T1000 (cell line): ENCODE measurements at regions not wholly inside any gene's neighbourhood (a gene's known extent, or its start where the extent isn't known, plus 50 kb on each side); places are given as distances from the start of the nearest gene placed in this dataset.

ENCODE experiments used
- DNase-seq: peaks from one replicate; lab custom pipeline; 2025; ENCODE audit warnings: mixed read lengths; lab: John Stamatoyannopoulos, UW

DNA sequence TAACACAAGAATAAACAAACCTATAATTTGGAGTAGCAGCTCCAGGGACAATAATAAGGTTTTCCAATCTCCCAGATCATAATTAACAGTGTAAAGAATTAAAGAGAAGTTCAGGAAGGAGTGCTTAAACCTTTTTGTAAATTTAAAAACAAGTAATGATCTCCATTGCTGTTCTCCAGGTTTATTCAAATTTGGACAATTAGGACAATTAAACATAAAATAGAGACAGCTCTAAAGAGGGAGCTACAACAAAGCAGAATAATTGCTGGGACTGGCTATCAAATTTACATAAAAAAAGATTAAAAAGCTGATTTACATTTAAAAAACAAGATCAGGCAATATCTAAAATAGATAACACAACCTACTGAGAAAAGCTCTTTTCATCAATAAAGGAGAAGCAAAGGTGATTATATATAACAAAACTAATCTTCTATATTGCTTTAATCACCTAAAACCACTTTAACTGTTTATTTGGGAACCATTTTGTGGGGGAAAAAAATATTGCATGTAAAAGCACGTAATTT, 80.1 kb upstream of the CREB1 start:
- DNase-seq, result no peak

DNA sequence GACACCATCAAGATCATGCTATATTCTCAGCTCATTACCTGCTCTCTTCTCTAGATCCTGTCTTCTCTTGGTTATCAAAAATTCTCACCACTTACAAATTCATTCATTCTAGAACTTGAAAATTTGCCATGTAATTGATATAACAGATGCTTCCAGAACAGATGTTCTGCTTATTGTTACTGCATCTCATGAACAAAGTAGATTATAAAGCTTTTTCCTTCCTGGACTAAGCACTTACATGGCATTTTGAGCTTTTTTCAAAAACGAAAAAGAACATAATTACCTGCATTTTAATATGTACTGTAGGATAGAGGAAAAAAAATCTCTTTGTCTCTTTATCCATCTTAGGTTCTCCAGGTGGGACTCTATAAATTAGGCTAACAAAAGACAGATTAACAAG, 79.6 kb upstream of the CREB1 start:
- DNase-seq, result no peak

DNA sequence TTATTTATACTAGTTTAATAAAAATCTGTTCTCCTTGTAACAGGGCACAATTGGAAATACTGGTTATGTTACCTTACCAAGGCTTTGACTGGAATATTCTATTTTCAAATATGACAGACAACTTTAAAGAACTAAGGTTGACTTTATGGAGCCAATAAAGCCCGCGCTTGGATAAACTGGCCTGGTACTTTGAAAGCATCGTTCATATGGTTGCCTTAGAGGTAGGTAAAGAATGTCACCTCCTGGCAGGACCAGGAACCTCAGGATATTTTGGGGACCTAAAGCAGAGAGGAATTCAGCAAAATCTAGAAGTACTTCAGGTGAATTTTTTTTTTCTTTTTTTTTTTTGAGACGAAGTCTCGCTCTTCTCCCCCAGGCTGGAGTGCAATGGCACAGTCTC, 71.2 kb upstream of the CREB1 start:
- no peak for DNase-seq

DNA sequence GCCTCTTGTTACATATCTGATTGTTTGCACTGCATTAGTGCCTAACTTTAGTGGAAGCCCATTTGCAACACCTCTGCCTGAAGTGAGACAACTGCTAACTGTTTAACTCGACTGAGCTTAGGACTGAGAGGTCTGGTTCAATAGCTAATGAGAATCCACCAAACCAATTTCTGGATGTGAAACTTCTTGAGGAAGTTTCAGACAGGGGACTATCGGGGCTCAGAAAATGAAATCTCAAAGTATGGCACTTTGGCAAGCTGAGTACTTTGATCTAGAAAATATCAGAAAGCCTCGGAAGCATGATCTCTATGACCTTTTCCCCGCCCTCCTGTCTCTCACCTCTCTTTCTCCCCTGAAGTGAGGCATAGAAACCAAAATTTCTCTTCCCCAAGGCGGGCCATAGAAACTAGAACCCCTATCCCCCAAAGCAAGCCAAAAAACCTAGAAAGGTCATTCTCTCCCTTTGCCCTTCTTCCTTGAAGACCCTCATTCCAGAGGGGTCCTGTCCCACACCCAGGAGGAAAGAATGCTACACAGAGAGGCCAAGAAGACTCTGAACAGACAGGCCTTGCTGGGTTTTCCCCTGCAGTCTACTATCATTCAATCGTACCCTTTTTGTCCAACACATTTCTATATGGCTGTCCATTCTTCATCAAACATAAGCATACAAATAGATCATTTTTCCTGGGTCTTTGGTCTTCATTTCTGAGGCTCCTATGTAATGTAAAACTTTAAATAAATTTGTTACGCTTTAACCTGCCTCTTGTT, 69.6 kb upstream of the CREB1 start:
- DNase-seq, result no peak

DNA sequence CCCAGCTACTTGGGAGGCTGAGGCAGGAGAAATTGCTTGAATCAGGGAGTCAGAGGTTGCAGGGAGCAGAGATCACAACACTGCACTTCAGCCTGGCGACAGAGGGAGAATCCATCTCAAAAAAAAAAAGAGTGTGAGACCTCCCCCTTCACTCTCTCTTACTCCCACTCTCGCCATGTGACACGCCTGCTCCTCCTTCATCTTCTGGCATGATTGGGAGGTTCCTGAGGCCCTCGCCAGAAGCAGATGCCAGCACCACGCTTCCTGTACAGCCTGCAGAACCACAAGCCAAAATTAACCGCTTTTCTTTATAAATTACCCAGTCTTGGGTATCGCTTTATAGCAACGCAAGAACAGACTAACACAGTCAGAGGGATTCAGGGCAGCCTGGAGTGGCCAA, 66.3 kb upstream of the CREB1 start:
- DNase-seq, result no peak

DNA sequence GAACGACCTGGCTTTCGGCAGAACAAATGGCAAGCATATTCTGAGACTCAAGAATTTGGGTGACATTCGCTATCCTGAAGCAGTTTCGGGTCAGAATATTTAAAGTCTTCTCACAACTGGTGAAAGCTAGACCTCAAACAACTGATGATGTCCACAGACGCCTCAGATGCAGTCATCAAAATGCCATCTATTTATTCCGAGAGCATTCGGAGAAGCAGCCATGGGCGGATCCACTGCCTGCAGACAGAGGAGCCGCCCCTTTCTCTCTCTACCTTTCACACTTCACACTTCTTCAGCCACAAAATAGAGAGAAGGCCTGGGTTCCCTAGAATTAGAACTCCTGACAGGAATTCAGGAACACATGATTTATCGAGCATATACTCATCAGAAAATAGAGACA, 65.8 kb upstream of the CREB1 start:
- no peak for DNase-seq

DNA sequence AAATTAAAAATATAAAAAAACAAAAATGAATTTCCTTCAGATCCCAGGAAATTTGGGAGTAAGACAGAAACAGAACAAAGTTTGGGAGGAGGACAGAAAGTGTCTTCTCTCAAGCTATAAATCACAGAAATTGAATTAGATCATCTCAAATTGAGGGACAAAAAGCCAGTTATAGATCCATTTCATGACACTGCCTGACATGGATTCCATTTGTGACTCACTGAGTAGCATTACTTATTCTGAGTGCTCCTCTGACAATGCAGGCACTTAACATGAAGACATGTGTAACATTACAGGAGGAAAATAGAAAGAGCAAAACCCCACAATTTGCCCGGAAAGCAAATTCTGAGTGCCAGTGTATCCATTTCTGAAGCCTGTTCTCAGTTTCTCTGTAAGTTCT, 63.9 kb upstream of the CREB1 start:
- no peak for DNase-seq

DNA sequence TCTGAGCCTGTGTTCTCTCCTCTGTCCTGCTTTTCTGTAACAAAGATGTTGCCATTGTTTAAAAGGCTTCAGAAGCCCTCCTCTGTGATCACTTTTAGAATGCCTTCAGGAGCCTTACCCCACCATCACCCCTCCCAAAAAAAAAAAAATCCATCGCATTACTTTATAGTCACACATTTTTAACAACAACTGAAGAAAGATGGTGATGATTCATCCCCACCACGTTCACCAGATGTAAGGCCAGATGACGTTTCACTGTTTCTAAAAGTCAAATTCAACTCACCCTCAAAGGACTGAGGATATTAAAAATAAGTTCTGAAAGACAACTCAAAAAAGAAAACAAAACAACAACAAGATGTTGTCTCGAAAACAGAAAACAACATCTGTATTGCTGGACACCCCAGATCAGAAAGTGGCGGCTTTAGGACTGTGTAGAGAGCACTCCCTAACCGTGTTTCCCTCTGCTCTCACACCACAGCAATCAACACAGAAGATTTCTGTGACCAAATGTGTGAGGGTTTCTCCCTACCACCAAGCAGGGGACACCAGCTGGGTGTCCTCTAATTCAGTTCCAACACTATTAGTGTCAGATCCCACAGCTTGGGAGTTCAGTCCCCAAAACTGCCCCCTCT, 61.9 kb upstream of the CREB1 start:
- no peak for DNase-seq

DNA sequence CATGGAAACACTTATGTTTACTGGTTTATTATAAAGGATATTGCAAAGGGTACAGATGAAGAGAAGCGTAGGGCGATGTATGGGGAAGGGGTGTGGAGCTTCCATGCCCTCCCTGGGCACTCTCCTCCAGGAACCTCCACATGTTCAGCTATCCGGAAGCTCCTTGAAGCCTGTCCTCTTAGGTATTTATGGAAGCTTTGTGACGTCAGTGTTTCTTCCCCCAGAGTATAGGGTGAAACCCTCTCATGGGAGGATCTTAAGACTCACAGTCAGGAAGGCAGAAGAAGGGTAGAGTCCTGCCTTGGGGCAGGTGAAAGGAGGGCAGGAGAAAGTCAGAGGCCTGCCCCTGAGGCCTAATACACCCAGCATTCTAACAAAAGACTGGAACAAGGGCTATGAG, 61.3 kb upstream of the CREB1 start:
- no peak for DNase-seq

DNA sequence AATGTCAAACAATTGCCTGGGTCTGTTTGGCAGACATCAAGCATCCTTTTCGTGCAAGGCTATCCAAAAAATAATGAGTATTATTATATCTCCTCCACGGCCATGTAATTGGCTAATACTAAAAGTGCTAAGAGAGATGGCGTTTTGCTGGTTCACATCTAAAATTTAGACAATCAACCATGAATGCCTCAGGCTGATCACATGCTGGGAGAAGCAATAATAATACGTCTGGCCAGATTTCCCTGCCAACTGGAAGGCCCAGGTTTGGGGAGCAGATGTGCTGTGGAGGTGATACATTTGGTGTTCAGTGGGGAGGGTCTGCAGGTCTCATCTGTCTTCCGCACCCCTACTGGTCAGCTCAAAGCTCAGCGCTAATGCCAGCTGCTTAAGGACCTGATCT, 60.3 kb upstream of the CREB1 start:
- DNase-seq, result no peak

DNA sequence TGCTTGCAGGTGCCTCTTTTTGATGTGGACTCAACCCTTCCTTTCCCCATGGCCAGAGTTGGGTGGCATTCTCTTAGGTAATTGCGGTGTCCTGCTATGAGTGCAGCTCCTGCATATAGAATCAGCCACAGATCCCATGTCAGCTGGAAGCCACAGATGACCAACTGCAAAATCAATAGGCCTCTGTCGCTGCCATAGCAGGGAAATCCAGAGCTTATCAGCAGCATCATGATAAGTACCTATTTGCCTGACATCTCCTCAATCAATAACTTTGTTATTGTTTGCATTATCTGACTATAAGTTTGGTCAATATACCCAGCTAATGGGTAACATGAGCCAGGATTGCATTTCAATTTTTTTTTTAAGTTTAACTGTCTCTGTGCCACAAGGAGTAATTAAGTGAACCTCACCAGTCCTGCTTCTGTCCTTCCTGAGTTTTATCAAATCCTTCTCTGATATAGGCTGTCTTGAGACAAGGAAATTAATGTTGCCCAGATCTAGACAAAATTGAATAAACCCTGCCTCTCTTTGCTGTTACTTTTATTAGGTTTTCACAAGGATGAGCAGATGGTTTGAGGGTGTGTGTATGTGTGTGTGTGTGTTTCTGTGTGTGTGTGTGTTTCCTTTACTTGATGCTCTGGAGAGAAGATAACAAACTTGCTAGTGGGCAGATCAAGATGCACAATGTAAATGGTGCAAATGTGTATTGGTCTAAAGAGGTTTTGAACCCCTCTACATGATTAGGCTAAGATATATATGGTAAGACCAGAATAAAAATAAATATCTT, 59.6 kb upstream of the CREB1 start:
- no peak for DNase-seq

DNA sequence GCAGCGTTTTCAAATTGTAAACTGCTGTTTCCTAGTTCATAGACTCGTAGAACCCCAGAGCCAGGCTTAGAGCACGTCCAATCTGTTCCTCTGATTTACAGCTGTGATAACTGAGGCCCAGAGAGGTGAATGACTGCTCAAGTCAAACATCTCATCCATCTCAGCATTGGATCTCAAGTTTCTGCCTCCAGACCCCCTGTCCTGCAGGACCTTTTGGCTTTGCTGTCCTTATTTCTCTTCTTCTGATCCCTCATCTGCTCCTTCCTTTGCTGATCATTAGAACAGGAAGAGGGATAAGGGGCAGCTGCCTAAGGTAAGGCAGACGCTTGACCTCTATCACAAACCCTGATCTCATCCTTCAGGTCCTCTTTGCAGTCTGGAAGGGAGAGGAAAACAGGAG, 58.5 kb upstream of the CREB1 start:
- no peak for DNase-seq

DNA sequence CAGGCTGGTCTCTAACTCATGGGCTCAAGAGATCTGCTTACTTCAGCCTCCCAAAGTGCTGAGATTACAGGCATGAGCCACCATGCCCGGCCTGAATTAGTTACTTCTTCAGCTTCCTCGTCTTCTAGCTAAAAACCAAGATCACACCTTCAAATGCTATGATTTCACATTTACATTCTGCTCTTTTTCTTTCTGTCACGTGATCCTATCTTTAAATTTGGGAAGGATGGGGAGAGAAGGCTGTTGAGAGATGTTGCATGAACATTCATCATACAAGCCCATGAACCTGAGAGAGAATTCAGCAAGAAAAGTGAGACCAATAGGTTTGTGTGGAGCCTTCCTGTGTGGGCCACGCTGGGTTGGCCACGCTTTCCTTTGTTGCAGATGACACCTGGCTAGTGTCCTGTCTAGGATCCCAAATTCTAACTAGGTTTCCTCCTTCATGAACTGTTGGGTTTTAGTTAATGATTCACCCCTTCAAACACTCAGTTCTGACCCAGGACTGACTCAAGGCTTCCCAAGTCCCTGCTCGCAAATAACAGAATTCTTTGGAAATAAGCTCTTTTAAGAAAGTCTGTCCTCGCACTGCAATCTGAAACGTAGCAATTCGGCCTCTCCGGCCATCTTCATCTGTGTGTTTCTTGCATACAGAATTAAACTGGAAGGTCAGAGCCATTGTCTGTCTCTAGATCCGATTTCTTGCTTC, 57.3 kb upstream of the CREB1 start:
- DNase-seq, result no peak

DNA sequence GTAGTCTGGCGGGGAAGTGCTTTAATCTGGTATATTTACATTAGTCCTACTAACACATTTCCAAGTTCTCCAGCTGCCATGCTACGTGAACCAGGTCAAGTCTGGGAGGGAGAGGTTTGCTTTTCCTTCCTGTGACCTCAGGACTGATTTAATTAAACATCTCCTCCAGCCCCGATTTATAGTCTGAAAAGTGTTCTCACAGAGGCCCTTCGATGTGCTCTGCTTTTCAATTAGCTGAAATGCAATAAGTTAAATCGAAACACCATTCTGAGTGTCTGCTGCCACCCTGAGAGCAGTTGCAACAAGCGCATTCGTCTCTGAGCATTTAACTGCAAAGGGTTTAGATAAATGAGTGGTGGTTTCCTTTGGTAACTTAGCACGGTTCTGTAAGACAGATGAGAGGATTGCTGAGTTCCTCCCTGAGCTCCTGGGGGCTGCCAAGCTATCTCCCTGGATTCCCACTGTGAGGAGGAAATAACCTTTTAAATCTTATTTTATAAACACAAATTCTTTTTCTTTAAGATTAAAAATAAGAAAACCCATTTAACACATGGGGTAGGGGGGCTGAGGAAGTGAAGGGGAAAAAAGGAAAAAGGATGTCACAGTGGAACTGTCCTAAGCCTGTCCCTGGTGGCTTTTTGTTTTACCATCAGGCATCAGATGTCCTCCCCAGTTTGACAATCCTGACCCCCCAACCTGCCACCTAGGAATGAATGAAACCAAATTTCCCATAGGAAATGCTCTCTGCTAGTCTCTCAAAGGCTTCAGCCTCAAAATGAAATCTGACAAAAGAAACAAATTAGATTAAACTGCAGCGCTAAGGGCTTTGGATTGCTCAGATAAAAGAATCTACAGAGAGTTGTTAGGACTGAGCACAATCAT, 56.5 kb upstream of the CREB1 start:
- peak; percentile 32 for DNase-seq

DNA sequence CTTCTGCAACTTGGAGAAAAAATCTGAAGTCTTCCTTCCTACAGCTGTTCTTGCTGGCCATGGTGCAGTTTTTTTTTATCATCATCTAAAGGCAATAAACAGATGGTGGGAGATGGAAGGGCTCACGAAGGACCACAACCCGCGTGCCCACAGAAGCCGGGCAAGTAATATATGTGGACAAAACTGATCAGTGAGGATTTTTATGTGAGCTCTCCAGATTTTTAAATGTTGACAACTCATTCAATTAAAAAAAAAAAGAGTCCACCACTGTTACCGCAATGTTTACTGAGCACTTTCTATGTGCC, 55.9 kb upstream of the CREB1 start:
- DNase-seq, result no peak

DNA sequence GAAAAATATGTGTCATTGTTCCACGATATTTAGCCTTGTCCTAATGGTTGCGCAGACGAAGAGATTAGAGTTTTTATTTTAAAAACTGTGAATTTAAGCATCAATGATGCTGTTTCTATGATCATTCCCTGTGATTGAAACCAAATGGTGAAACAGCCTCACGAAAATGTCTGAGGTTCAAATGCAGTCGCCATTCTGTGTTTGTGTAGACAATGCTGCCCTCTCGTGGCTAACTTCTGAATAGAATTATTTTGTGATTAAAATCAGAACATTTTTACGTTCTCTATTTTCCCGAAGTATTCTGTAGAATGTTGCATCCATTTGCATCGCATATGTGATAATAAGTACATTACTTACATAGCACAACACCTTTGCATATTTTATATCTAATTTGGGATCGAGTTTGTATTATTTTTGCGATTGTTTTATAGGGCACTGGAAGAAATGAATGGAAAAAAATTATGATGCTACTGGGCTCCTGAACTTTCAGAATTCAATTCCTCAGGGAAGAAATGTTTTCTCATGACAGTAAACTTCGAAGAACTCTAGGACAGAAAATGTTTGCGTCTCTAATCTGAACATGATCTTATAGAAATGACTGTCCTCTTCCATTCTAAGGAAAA, 54.8 kb upstream of the CREB1 start:
- no peak for DNase-seq

DNA sequence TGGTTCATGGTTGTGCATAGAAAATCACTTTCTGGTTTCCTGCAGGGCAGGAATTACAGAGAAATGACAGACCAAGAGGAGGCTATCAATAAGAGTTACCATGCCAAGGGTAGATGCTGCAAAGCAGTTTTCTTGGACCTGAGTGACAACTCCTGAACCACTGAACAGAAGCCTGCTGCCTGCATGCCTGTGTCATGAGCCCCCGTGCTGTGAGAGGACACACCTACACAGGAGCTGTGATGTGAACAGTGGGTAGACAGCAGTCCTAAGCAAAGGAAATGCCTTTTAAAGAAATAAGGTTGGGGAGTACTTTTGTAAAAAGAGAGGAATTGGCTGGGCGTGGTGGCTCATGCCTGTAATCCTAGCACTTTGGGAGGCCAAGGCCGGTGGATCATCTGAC, 54.2 kb upstream of the CREB1 start:
- DNase-seq, result no peak

DNA sequence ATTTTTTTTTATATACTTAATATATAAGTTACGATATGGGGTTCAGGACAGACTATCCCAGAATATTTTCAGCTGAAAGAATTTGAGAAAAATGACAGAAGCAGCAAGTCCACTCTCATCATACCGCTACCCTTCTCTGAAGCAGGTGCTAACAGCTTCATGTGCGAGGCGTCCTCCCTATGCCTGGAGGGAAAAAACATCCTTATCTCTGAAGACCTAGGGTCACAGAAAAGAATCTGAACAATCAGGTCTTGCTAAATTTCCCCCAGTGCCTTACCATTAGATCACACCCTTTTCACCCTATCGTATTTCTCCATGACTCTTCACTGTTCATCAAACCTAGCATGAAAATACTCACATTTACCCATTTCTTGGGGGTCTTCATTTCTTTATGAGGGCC, 51.9 kb upstream of the CREB1 start:
- DNase-seq, result no peak

DNA sequence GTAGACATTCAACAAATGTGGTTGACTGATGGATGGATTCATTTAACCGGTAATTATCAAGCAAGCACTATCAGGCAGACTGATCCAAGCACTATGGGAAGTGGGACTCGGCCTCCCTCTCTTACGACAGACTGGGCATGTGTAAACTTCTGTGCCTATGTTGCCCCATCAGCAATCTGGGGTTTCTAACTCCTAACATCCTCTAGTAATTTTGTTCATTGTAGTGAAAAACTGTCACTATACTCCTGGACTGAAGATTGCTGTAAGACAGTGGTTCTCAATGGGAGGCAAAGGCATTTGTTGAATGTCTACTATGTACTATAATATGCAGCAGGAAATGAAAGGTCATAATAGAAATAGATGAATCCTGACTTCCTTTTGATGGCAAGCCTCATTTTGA, 51.2 kb upstream of the CREB1 start:
- DNase-seq, result no peak

DNA sequence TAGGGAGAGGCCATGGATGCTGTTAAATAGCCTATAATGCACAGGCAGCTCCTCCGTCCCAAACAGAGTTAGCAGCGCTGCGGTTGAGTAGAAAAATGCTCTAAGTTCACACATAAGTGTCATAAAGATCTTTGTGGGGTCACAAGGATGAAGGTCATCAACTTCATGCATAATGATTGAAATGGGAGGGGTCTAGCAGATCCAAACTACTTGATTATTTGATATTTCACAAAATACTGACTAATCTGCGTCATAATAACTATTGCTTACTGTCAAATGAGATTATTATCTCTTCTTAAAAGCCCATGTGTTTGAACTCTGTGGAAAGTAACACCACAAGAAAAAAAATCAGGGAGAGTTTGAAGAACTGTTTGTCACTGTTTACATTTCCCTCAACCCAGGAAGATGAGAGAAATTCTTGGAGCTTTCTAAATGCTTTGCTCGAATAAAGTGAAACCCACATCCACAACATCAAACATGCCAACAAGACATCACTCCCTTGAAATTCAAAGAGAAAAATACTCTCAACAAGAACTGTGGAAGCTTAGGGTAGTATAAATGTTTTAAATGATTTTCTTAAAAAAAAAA, 50.5 kb upstream of the CREB1 start:
- no peak for DNase-seq
